ENCODE measurements at regions not wholly inside any gene's neighbourhood (a gene's known extent, or its start where the extent isn't known, plus 50 kb on each side); places are given as distances from the start of the nearest gene placed in this dataset.

DNA sequence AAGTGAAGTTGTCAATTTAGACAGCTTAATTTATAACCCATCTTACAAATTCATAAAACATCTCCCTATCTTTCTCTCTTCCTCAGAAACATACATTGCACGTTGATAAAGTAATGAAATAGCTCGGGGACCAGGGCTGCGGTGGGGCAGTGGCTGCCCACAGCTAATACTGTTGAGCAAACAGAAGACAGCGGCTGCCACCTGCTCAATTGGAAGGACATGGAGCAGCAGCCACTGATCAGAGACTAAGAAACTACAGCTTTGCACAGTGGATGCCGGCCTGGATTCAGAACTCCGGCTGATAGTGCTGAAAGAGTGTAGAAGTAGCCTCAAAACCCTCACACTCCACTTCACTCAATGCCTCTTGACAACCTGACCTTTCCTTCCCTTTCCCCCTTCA lies 157.9 kb upstream of the PDE10A start:
- Histone ChIP-seq H2AFZ (ENCODE audit: low read length) (no peak overlapping the region), H3F3A (ENCODE audit: low read length, unreplicated experiment) (no peaks in the 10 kb centered on the region), H3K4me3 (ENCODE audit: low read length) (no peak overlapping the region), H3K36me3 (ENCODE audit: low read depth, low read length) (no peaks in the 10 kb centered on the region), H3K79me2 (ENCODE audit: low read length) (no peaks in the 10 kb centered on the region), H3K9me2 (replicated peaks; ENCODE audit: low read length) (no peaks in the 10 kb centered on the region), H3K4me2 (ENCODE audit: low read length) (no peak overlapping the region), H3K27me3 (ENCODE audit: low read length) (peaks cover 32% of the 10 kb centered on the region), H4K20me1 (ENCODE audit: low read length) (no peaks in the 10 kb centered on the region), H3K27ac (ENCODE audit: low read length) (no peak overlapping the region), H3K9me3 (ENCODE audit: low read length) (no peaks in the 10 kb centered on the region), H3K9ac (ENCODE audit: low read length) (no peak overlapping the region), H3K4me1 (ENCODE audit: insufficient read depth, low read length) (no peaks in the 10 kb centered on the region)
- no peak for DNase-seq
- no peak for ATAC-seq
- TF ChIP-seq EZH2phosphoT487 (IDR thresholded peaks at IDR 0.05; ENCODE audit: borderline replicate concordance, low read length) (no peak), EZH2 (IDR thresholded peaks at IDR 0.05; ENCODE audit: low read length, unreplicated experiment) (no peak)
- TF ChIP-seq, protein P1, sequence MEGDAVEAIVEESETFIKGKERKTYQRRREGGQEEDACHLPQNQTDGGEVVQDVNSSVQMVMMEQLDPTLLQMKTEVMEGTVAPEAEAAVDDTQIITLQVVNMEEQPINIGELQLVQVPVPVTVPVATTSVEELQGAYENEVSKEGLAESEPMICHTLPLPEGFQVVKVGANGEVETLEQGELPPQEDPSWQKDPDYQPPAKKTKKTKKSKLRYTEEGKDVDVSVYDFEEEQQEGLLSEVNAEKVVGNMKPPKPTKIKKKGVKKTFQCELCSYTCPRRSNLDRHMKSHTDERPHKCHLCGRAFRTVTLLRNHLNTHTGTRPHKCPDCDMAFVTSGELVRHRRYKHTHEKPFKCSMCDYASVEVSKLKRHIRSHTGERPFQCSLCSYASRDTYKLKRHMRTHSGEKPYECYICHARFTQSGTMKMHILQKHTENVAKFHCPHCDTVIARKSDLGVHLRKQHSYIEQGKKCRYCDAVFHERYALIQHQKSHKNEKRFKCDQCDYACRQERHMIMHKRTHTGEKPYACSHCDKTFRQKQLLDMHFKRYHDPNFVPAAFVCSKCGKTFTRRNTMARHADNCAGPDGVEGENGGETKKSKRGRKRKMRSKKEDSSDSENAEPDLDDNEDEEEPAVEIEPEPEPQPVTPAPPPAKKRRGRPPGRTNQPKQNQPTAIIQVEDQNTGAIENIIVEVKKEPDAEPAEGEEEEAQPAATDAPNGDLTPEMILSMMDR (conservative IDR thresholded peaks at IDR 0.05; ENCODE audit: low read depth, low read length): no peak
- intact Hi-C loops (cut with micrococcal nuclease): no loop called here
- CTCF ChIA-PET: no interaction called here
- no TSS peak for BruUV-seq (replicated peaks)
- POLR2A ChIA-PET (ENCODE audit: unreplicated experiment): no interaction called here

DNA sequence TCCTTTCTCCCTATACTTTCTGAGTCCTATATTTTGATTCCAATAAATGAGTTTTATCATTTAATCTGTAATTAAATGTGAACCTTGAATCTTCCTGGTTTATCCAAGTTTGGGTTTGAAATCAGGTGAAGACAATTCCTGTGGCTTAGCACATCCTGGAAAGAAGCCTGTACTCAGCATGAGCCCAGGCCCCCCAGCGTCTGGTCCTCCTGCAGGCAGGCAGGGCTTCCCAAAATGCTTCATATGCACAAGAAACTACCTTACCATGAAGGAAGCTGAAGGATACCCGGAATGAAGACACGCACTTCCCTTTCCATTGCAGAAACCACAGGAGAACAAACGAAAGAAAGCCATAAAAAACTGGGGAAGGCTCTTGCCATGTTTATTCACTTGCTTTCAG lies 157.4 kb upstream of the PDE10A start:
- no peak for ATAC-seq
- no TSS peak for BruUV-seq (replicated peaks)

GRCh38 chr6:165819394-165819793 lies 156.4 kb upstream of the PDE10A start:
- Histone ChIP-seq H3K27me3 (ENCODE audit: low read length) (peaks cover 32% of the 10 kb centered on the region), H3K27ac (ENCODE audit: low read length) (no peak overlapping the region), H3K9me3 (ENCODE audit: low read length) (no peaks in the 10 kb centered on the region), H3F3A (ENCODE audit: low read length, unreplicated experiment) (no peaks in the 10 kb centered on the region), H3K4me3 (ENCODE audit: low read length) (no peak overlapping the region), H3K9ac (ENCODE audit: low read length) (no peak overlapping the region), H3K79me2 (ENCODE audit: low read length) (no peaks in the 10 kb centered on the region), H3K36me3 (ENCODE audit: low read depth, low read length) (no peaks in the 10 kb centered on the region), H4K20me1 (ENCODE audit: low read length) (no peaks in the 10 kb centered on the region), H3K4me1 (ENCODE audit: insufficient read depth, low read length) (no peaks in the 10 kb centered on the region), H3K9me2 (replicated peaks; ENCODE audit: low read length) (no peaks in the 10 kb centered on the region), H2AFZ (ENCODE audit: low read length) (no peak overlapping the region), H3K4me2 (ENCODE audit: low read length) (no peak overlapping the region)
- TF ChIP-seq EZH2 (IDR thresholded peaks at IDR 0.05; ENCODE audit: low read length, unreplicated experiment): no peak
- no peak for TF ChIP-seq EZH2phosphoT487 (IDR thresholded peaks at IDR 0.05; ENCODE audit: borderline replicate concordance, low read length)
- TF ChIP-seq, protein P1 (conservative IDR thresholded peaks at IDR 0.05; ENCODE audit: low read depth, low read length): no peak
- DNase-seq (no peak), ATAC-seq (no peak)
- POLR2A ChIA-PET (ENCODE audit: unreplicated experiment): no interaction called here
- intact Hi-C loops (cut with micrococcal nuclease): no loop called here
- no TSS peak for BruUV-seq (replicated peaks)
- CTCF ChIA-PET: no interaction called here

More for the DNA sequence above, 157.4 kb upstream of the PDE10A start:
- H3K36me3 ChIP-seq (ENCODE audit: low read depth, low read length): no peaks in the 10 kb centered on the region
- H2AFZ ChIP-seq (ENCODE audit: low read length): no peak overlapping the region
- no peak overlapping the region for H3K4me3 ChIP-seq (ENCODE audit: low read length)
- no peak overlapping the region for H3K4me2 ChIP-seq (ENCODE audit: low read length)
- H3K9me2 ChIP-seq (replicated peaks; ENCODE audit: low read length): no peaks in the 10 kb centered on the region
- no peak for DNase-seq
- POLR2A ChIA-PET (ENCODE audit: unreplicated experiment): no interaction called here
- no peak overlapping the region for H3K9ac ChIP-seq (ENCODE audit: low read length)
- peaks cover 32% of the 10 kb centered on the region for H3K27me3 ChIP-seq (ENCODE audit: low read length)
- no peak overlapping the region for H3K27ac ChIP-seq (ENCODE audit: low read length)
- intact Hi-C loops (cut with micrococcal nuclease): no loop called here
- no peak for TF ChIP-seq EZH2 (IDR thresholded peaks at IDR 0.05; ENCODE audit: low read length, unreplicated experiment)
- TF ChIP-seq, protein P1 (conservative IDR thresholded peaks at IDR 0.05; ENCODE audit: low read depth, low read length): no peak
- no peak for TF ChIP-seq EZH2phosphoT487 (IDR thresholded peaks at IDR 0.05; ENCODE audit: borderline replicate concordance, low read length)
- no peaks in the 10 kb centered on the region for H3K9me3 ChIP-seq (ENCODE audit: low read length)
- H4K20me1 ChIP-seq (ENCODE audit: low read length): no peaks in the 10 kb centered on the region
- no peaks in the 10 kb centered on the region for H3K4me1 ChIP-seq (ENCODE audit: insufficient read depth, low read length)
- CTCF ChIA-PET: no interaction called here
- no peaks in the 10 kb centered on the region for H3F3A ChIP-seq (ENCODE audit: low read length, unreplicated experiment)
- H3K79me2 ChIP-seq (ENCODE audit: low read length): no peaks in the 10 kb centered on the region
